ENCODE measurements at regions not wholly inside any gene's neighbourhood (a gene's known extent, or its start where the extent isn't known, plus 50 kb on each side); places are given as distances from the start of the nearest gene placed in this dataset.

- H3K27ac ChIP-seq (replicated peaks in 1 of 4): no peak overlapping the region
- no peaks in the 10 kb centered on the region for H3K36me3 ChIP-seq
- 84% methylated on average over 7 of the region's 7 CpGs for WGBS
- no peaks in the 10 kb centered on the region for H3K9me3 ChIP-seq
- TF ChIP-seq POLR2AphosphoS5 (IDR thresholded peaks at IDR 0.05) (no peak), POLR2A (IDR thresholded peaks at IDR 0.05; ENCODE audit: low read depth) (no peak), EP300 (IDR thresholded peaks at IDR 0.05) (no peak), CTCF (IDR thresholded peaks at IDR 0.05) (no peak)
- H3K4me1 ChIP-seq: peaks cover 0 to 6% (median 6%) of the 10 kb centered on the region in 4 donors
- no peak for DNase-seq (ENCODE audit: extremely low spot score)
- H3K4me3 ChIP-seq: no peak overlapping the region
- intact Hi-C loops (cut with DNase I): no loop called here
- no peaks in the 10 kb centered on the region for H3K27me3 ChIP-seq
These were observed 469.9 kb upstream of the SMIM21 start for GRCh38 chr18:75897386-75897785.

DNA sequence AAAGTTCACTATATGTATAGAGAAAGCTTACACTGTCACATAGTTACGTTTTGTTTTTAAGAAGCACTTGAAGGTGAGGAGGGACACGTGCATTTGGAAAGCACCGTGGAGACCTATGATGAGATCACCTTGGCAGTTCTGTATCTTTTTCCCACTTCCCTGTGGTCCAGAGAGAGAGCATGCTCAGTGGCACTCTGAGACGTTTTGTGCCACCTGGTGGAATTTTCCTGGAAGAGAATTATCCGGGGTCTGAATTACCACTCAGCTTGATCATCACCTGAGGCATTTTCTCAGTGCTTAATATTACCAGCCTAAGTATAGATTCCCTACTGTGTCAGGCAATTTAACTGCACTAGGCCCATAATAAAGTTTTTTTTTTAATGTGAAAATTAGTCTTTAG lies 469.4 kb upstream of the SMIM21 start:
- WGBS: 26% methylated on average over 5 of the region's 5 CpGs
- Histone ChIP-seq H3K4me1 (peaks cover 0 to 6% (median 6%) of the 10 kb centered on the region in 4 donors), H3K36me3 (no peaks in the 10 kb centered on the region), H3K4me3 (no peak overlapping the region), H3K9me3 (no peaks in the 10 kb centered on the region), H3K27me3 (no peaks in the 10 kb centered on the region), H3K27ac (replicated peaks in 1 of 4) (no peak overlapping the region)
- intact Hi-C loops (cut with DNase I): no loop called here
- no peak for DNase-seq (ENCODE audit: extremely low spot score)
- TF ChIP-seq POLR2AphosphoS5 (IDR thresholded peaks at IDR 0.05): no peak
- peak; percentile 26 to 32 (median 31) for TF ChIP-seq CTCF (IDR thresholded peaks at IDR 0.05)

DNA sequence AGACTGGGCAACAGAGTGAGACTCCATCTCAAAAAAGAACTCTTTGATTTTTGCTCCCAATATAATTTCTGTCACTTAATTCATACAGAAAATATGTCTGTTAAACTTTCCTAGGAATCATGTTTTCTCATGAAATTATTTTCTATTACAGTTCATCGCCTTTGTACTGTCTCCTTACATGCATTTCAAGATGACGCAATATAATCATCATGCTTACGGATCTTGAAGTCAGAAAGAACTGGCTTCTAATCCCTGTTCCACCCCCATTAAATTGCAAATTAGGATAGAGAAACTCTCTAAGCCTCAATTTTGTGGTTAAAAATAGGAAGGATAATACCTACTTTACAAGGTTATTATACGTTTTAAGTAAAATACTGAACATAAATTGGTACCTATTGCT lies 467.6 kb upstream of the SMIM21 start:
- WGBS: 86% methylated on average over 4 of the region's 4 CpGs
- intact Hi-C loops (cut with DNase I): no loop called here
- TF ChIP-seq POLR2A (IDR thresholded peaks at IDR 0.05; ENCODE audit: low read depth) (no peak), CTCF (IDR thresholded peaks at IDR 0.05) (no peak), EP300 (IDR thresholded peaks at IDR 0.05) (no peak), POLR2AphosphoS5 (IDR thresholded peaks at IDR 0.05) (no peak)
- no peaks in the 10 kb centered on the region for H3K27me3 ChIP-seq
- H3K4me3 ChIP-seq: no peak overlapping the region
- H3K27ac ChIP-seq (replicated peaks in 1 of 4): no peak overlapping the region
- no peaks in the 10 kb centered on the region for H3K36me3 ChIP-seq
- DNase-seq (ENCODE audit: extremely low spot score): no peak
- H3K4me1 ChIP-seq: peaks cover 0 to 6% (median 6%) of the 10 kb centered on the region in 4 donors
- no peaks in the 10 kb centered on the region for H3K9me3 ChIP-seq

DNA sequence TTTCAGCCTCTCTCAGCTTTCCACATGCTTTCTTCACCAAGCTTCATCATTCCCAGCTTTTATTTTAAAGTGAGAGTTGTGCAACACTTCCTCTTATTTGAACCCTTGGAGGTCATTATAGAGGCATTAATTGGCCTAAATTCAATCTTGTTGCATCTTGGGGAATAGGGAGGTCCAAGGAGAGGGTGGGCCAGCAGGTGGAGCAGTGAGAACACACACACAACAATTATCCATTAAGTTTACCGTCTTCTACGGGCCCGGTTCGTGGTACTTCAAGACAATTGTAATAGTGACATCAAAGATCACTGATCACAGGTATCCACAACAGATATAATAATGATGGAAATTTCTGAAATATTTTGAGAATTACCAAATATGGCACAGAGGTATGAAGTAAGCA lies 457.2 kb upstream of the SMIM21 start:
- Histone ChIP-seq H3K9me3 (no peaks in the 10 kb centered on the region), H3K27me3 (no peaks in the 10 kb centered on the region), H3K4me1 (peaks cover 0 to 19% (median 10%) of the 10 kb centered on the region in 4 donors), H3K36me3 (no peaks in the 10 kb centered on the region), H3K27ac (replicated peaks in 1 of 4) (no peak overlapping the region), H3K4me3 (no peak overlapping the region)
- TF ChIP-seq CTCF (IDR thresholded peaks at IDR 0.05): peak in 1 of 3 experiments; percentile 11
- TF ChIP-seq EP300 (IDR thresholded peaks at IDR 0.05): no peak
- intact Hi-C loops (cut with DNase I): no loop called here
- 90% methylated on average over 4 of the region's 4 CpGs for WGBS
- no peak for DNase-seq (ENCODE audit: extremely low spot score)

DNA sequence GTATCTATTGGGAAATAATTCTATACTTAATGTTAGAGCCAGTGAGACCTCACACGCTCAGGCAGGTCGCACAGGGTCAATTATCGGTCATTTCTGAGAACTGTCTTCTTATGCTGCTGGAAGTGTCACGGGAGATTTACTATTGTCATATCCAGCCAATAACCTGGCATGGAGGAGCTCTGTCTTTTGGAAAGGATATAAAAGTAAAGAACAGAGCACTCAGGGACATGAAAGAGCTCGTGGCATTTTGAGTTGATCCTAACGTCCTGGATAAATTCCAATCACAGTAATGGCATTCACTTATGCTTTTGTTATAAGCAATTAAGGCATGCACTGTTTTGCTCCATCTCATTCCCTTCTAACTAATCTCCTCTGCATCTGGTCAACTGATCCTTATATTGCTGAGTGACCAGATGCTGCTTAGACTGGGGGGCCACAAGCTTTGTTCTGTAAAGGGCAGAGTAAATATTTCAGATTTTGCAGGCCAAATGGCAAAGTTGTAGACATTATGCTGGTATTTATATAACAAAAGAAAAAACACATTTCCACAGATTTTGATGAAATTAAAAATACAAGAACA lies 453.5 kb upstream of the SMIM21 start:
- Histone ChIP-seq H3K4me1 (peaks cover 0 to 9% (median 3%) of the 10 kb centered on the region in 4 donors), H3K9me3 (no peaks in the 10 kb centered on the region), H3K4me3 (no peak overlapping the region), H3K36me3 (no peaks in the 10 kb centered on the region), H3K27ac (replicated peaks in 1 of 4) (no peak overlapping the region), H3K27me3 (no peaks in the 10 kb centered on the region)
- no peak for DNase-seq (ENCODE audit: extremely low spot score)
- 64% methylated on average over 6 of the region's 6 CpGs for WGBS
- intact Hi-C loops (cut with DNase I): no loop called here
- TF ChIP-seq CTCF (IDR thresholded peaks at IDR 0.05): no peak
- no peak for TF ChIP-seq POLR2AphosphoS5 (IDR thresholded peaks at IDR 0.05)
- no peak for TF ChIP-seq EP300 (IDR thresholded peaks at IDR 0.05)
- TF ChIP-seq POLR2A (IDR thresholded peaks at IDR 0.05; ENCODE audit: low read depth): no peak
